ENCODE measurements at regions not wholly inside any gene's neighbourhood (a gene's known extent, or its start where the extent isn't known, plus 50 kb on each side); places are given as distances from the start of the nearest gene placed in this dataset.

- H3K27ac ChIP-seq (ENCODE audit: low read depth in 2 of 2, low read length in 2 of 2) = no peak overlapping the region
- FAIRE-seq (no peak), DNase-seq (no peak)
- intact Hi-C loops (cut with DNase I) = no loop called here
- H3K27me3 ChIP-seq (ENCODE audit: control insufficient read depth, insufficient read depth, low read length) = no peaks in the 10 kb centered on the region
- no peak overlapping the region for H3K4me3 ChIP-seq (ENCODE audit: low read length in 3 of 3)
- no peaks in the 10 kb centered on the region for H3K4me1 ChIP-seq (ENCODE audit: control insufficient read depth in 2 of 3, insufficient read depth in 2 of 3, low read depth in 1 of 3, low read length in 3 of 3)
- TF ChIP-seq CTCF (IDR thresholded peaks at IDR 0.05; ENCODE audit: borderline replicate concordance, extremely low read depth, insufficient read depth) = no peak
- H3K9me3 ChIP-seq (ENCODE audit: control insufficient read depth in 2 of 3, insufficient read depth in 1 of 3, low read length in 3 of 3) = no peaks in the 10 kb centered on the region
- no peaks in the 10 kb centered on the region for H3K36me3 ChIP-seq (ENCODE audit: control insufficient read depth in 2 of 3, insufficient read depth in 3 of 3, low read length in 3 of 3)
- no peak overlapping the region for H3K9ac ChIP-seq (ENCODE audit: low read length in 3 of 3)
Observed at GRCh38 chr11:115712296-115712695, 208.1 kb upstream of the CADM1 start.

- Histone ChIP-seq H3K9ac (ENCODE audit: low read length in 3 of 3) (no peak overlapping the region), H3K27me3 (ENCODE audit: control insufficient read depth, insufficient read depth, low read length) (no peaks in the 10 kb centered on the region), H3K27ac (ENCODE audit: low read depth in 2 of 2, low read length in 2 of 2) (no peak overlapping the region), H3K9me3 (ENCODE audit: control insufficient read depth in 2 of 3, insufficient read depth in 1 of 3, low read length in 3 of 3) (no peaks in the 10 kb centered on the region), H3K4me1 (ENCODE audit: control insufficient read depth in 2 of 3, insufficient read depth in 2 of 3, low read depth in 1 of 3, low read length in 3 of 3) (no peaks in the 10 kb centered on the region), H3K36me3 (ENCODE audit: control insufficient read depth in 2 of 3, insufficient read depth in 3 of 3, low read length in 3 of 3) (no peaks in the 10 kb centered on the region), H3K4me3 (ENCODE audit: low read length in 3 of 3) (no peak overlapping the region)
- no peak for TF ChIP-seq CTCF (IDR thresholded peaks at IDR 0.05; ENCODE audit: borderline replicate concordance, extremely low read depth, insufficient read depth)
- intact Hi-C loops (cut with DNase I) = no loop called here
- DNase-seq = peak in 1 of 5 donors; percentile 58
- FAIRE-seq = no peak
Observed at GRCh38 chr11:115710980-115711379, 206.8 kb upstream of the CADM1 start.

- no peak for TF ChIP-seq CTCF (IDR thresholded peaks at IDR 0.05; ENCODE audit: borderline replicate concordance, extremely low read depth, insufficient read depth)
- no peak overlapping the region for H3K9ac ChIP-seq (ENCODE audit: low read length in 3 of 3)
- H3K27me3 ChIP-seq (ENCODE audit: control insufficient read depth, insufficient read depth, low read length) = no peaks in the 10 kb centered on the region
- no peak overlapping the region for H3K4me3 ChIP-seq (ENCODE audit: low read length in 3 of 3)
- no peak overlapping the region for H3K27ac ChIP-seq (ENCODE audit: low read depth in 2 of 2, low read length in 2 of 2)
- H3K4me1 ChIP-seq (ENCODE audit: control insufficient read depth in 2 of 3, insufficient read depth in 2 of 3, low read depth in 1 of 3, low read length in 3 of 3) = no peaks in the 10 kb centered on the region
- no peaks in the 10 kb centered on the region for H3K36me3 ChIP-seq (ENCODE audit: control insufficient read depth in 2 of 3, insufficient read depth in 3 of 3, low read length in 3 of 3)
- no peaks in the 10 kb centered on the region for H3K9me3 ChIP-seq (ENCODE audit: control insufficient read depth in 2 of 3, insufficient read depth in 1 of 3, low read length in 3 of 3)
- no peak for FAIRE-seq
- DNase-seq = peak in 3 of 5 donors; percentile 45 to 56 (median 46)
- intact Hi-C loops (cut with DNase I) = no loop called here
Observed at GRCh38 chr11:115710426-115710825, 206.2 kb upstream of the CADM1 start.

- no peak overlapping the region for H3K9ac ChIP-seq (ENCODE audit: low read length in 3 of 3)
- no peak overlapping the region for H3K27ac ChIP-seq (ENCODE audit: low read depth in 2 of 2, low read length in 2 of 2)
- no peaks in the 10 kb centered on the region for H3K27me3 ChIP-seq (ENCODE audit: control insufficient read depth, insufficient read depth, low read length)
- H3K4me3 ChIP-seq (ENCODE audit: low read length in 3 of 3) = no peak overlapping the region
- DNase-seq (no peak), FAIRE-seq (no peak)
- intact Hi-C loops (cut with DNase I) = no loop called here
- H3K36me3 ChIP-seq (ENCODE audit: control insufficient read depth in 2 of 3, insufficient read depth in 3 of 3, low read length in 3 of 3) = no peaks in the 10 kb centered on the region
- no peaks in the 10 kb centered on the region for H3K4me1 ChIP-seq (ENCODE audit: control insufficient read depth in 2 of 3, insufficient read depth in 2 of 3, low read depth in 1 of 3, low read length in 3 of 3)
- TF ChIP-seq CTCF (IDR thresholded peaks at IDR 0.05; ENCODE audit: borderline replicate concordance, extremely low read depth, insufficient read depth) = no peak
- peaks cover 0 to 5% (median 0%) of the 10 kb centered on the region in 3 donors for H3K9me3 ChIP-seq (ENCODE audit: control insufficient read depth in 2 of 3, insufficient read depth in 1 of 3, low read length in 3 of 3)
Observed at GRCh38 chr11:115709297-115709696, 205.1 kb upstream of the CADM1 start.
